Muscle of leg (tissue), 3 donors: ENCODE measurements at regions not wholly inside any gene's neighbourhood (a gene's known extent, or its start where the extent isn't known, plus 50 kb on each side); places are given as distances from the start of the nearest gene placed in this dataset.

Experiments used
- DNase-seq: peaks from one replicate; pipeline ENCODE4 v3.0.0; 2013
- H3K27ac ChIP-seq: one replicate; pipeline ENCODE4 v1.5.1; 2013; ENCODE audit warnings: mild to moderate bottlenecking, low read length, control low read depth
- H3K27me3 ChIP-seq: one replicate; pipeline ENCODE4 v1.6.1; 2013; ENCODE audit warnings: low read length; ENCODE audit not compliant: control insufficient read depth, insufficient read depth
- H3K36me3 ChIP-seq: one replicate; pipeline ENCODE4 v1.6.1; 2013; ENCODE audit warnings: low read length; ENCODE audit not compliant: control insufficient read depth, insufficient read depth
- H3K4me1 ChIP-seq: one replicate; pipeline ENCODE4 v1.6.1; 2013; ENCODE audit warnings: low read length; ENCODE audit not compliant: control insufficient read depth, insufficient read depth
- H3K4me3 ChIP-seq: one replicate; pipeline ENCODE4 v1.5.1; 2013; ENCODE audit warnings: low read length, control low read depth
- H3K9me3 ChIP-seq: replicated peaks from 2 replicates; pipeline ENCODE4 v1.6.1; 2013; ENCODE audit warnings: low read depth, low read length; ENCODE audit not compliant: control insufficient read depth
- WGBS: methylation state at CpG from one replicate; pipeline ENCODE4 v1.1.5; 2013; ENCODE audit warnings: missing lambda C conversion rate; ENCODE audit not compliant: insufficient coverage; 5-methylcytosine and 5-hydroxymethylcytosine counted together

GRCh38 chr9:88750832-88751360, 215.9 kb downstream of the NXNL2 start:
- Histone ChIP-seq H3K27me3 (no peaks in the 10 kb centered on the region), H3K36me3 (no peaks in the 10 kb centered on the region), H3K27ac (peak overlapping the region; percentile 43), H3K4me1 (peaks cover 52% of the 10 kb centered on the region), H3K9me3 (peaks cover 8% of the 10 kb centered on the region), H3K4me3 (no peak overlapping the region)
- no CpG with 5 or more reads among the region's 3 CpGs for WGBS
- peak; percentile 91 for DNase-seq

GRCh38 chr9:88751781-88752180, 216.8 kb downstream of the NXNL2 start:
- DNase-seq = no peak
- H3K36me3 ChIP-seq = no peaks in the 10 kb centered on the region
- peaks cover 8% of the 10 kb centered on the region for H3K9me3 ChIP-seq
- WGBS = 53% methylated on average over 3 of the region's 8 CpGs
- no peak overlapping the region for H3K4me3 ChIP-seq
- H3K4me1 ChIP-seq = peaks cover 47% of the 10 kb centered on the region
- no peak overlapping the region for H3K27ac ChIP-seq
- no peaks in the 10 kb centered on the region for H3K27me3 ChIP-seq

GRCh38 chr9:88753691-88754367, 218.9 kb downstream of the NXNL2 start:
- H3K4me3 ChIP-seq = no peak overlapping the region
- H3K36me3 ChIP-seq = no peaks in the 10 kb centered on the region
- peaks cover 34% of the 10 kb centered on the region for H3K4me1 ChIP-seq
- peak; percentile 99 for DNase-seq
- no peaks in the 10 kb centered on the region for H3K27me3 ChIP-seq
- peak overlapping the region; percentile 63 for H3K27ac ChIP-seq
- 0% methylated on average over 1 of the region's 7 CpGs for WGBS
- H3K9me3 ChIP-seq = peaks cover 8% of the 10 kb centered on the region

- H3K36me3 ChIP-seq = no peaks in the 10 kb centered on the region
- H3K27me3 ChIP-seq = no peaks in the 10 kb centered on the region
- peak overlapping the region; percentile 69 for H3K27ac ChIP-seq
- H3K4me3 ChIP-seq = no peak overlapping the region
- DNase-seq = no peak
- peaks cover 8% of the 10 kb centered on the region for H3K9me3 ChIP-seq
- peaks cover 32% of the 10 kb centered on the region for H3K4me1 ChIP-seq
- 70% methylated on average over 13 of the region's 13 CpGs for WGBS
Observed at GRCh38 chr9:88754452-88754851, 219.5 kb downstream of the NXNL2 start.

GRCh38 chr9:88754886-88755285, 219.9 kb downstream of the NXNL2 start:
- Histone ChIP-seq H3K36me3 (no peaks in the 10 kb centered on the region), H3K9me3 (peaks cover 8% of the 10 kb centered on the region), H3K27me3 (no peaks in the 10 kb centered on the region), H3K4me1 (peaks cover 32% of the 10 kb centered on the region), H3K27ac (no peak overlapping the region), H3K4me3 (no peak overlapping the region)
- no peak for DNase-seq
- WGBS = 60% methylated on average over 1 of the region's 5 CpGs

GRCh38 chr9:88757406-88758010, 222.5 kb downstream of the NXNL2 start:
- no peaks in the 10 kb centered on the region for H3K36me3 ChIP-seq
- no peak overlapping the region for H3K4me3 ChIP-seq
- no peaks in the 10 kb centered on the region for H3K27me3 ChIP-seq
- H3K27ac ChIP-seq = no peak overlapping the region
- H3K4me1 ChIP-seq = peaks cover 26% of the 10 kb centered on the region
- no peak for DNase-seq
- 85% methylated on average over 4 of the region's 9 CpGs for WGBS
- no peaks in the 10 kb centered on the region for H3K9me3 ChIP-seq

GRCh38 chr9:88759364-88759763, 224.4 kb downstream of the NXNL2 start:
- Histone ChIP-seq H3K4me3 (no peak overlapping the region), H3K27ac (no peak overlapping the region), H3K36me3 (no peaks in the 10 kb centered on the region), H3K27me3 (no peaks in the 10 kb centered on the region), H3K9me3 (no peaks in the 10 kb centered on the region), H3K4me1 (peaks cover 12% of the 10 kb centered on the region)
- WGBS = 76% methylated on average over 2 of the region's 5 CpGs
- DNase-seq = no peak

GRCh38 chr9:88766778-88767503, 224.3 kb upstream of the S1PR3 start:
- H3K27ac ChIP-seq = no peak overlapping the region
- DNase-seq = no peak
- H3K27me3 ChIP-seq = no peaks in the 10 kb centered on the region
- no peak overlapping the region for H3K4me3 ChIP-seq
- no CpG with 5 or more reads among the region's 4 CpGs for WGBS
- H3K9me3 ChIP-seq = no peaks in the 10 kb centered on the region
- no peaks in the 10 kb centered on the region for H3K4me1 ChIP-seq
- no peaks in the 10 kb centered on the region for H3K36me3 ChIP-seq

GRCh38 chr9:88767504-88767790, 223.8 kb upstream of the S1PR3 start:
- H3K4me1 ChIP-seq = no peaks in the 10 kb centered on the region
- no peaks in the 10 kb centered on the region for H3K27me3 ChIP-seq
- H3K27ac ChIP-seq = no peak overlapping the region
- no peak overlapping the region for H3K4me3 ChIP-seq
- DNase-seq = no peak
- H3K36me3 ChIP-seq = no peaks in the 10 kb centered on the region
- no peaks in the 10 kb centered on the region for H3K9me3 ChIP-seq

GRCh38 chr9:88772575-88772974, 218.7 kb upstream of the S1PR3 start:
- H3K27ac ChIP-seq = no peak overlapping the region
- H3K27me3 ChIP-seq = no peaks in the 10 kb centered on the region
- no peaks in the 10 kb centered on the region for H3K36me3 ChIP-seq
- peaks cover 14% of the 10 kb centered on the region for H3K4me1 ChIP-seq
- WGBS = no CpG with 5 or more reads among the region's 3 CpGs
- DNase-seq = no peak
- no peaks in the 10 kb centered on the region for H3K9me3 ChIP-seq
- no peak overlapping the region for H3K4me3 ChIP-seq
